Stimulated activated CD8-positive, alpha-beta memory T cell treated with anti-CD3 and anti-CD28 coated beads, Interleukin-15, amount 100 ng/mL, for 4 hours (primary cell): ENCODE measurements at regions not wholly inside any gene's neighbourhood (a gene's known extent, or its start where the extent isn't known, plus 50 kb on each side); places are given as distances from the start of the nearest gene placed in this dataset.
A peak's percentile ranks its signal among the peaks of the same experiment; 100 is the strongest.

ENCODE experiments used
- DNase-seq, 2 donors: peaks; one replicate each; pipeline ENCODE4 v3.0.0-alpha.2; 2020; ENCODE audit warnings: low read depth in 2 of 2

DNA sequence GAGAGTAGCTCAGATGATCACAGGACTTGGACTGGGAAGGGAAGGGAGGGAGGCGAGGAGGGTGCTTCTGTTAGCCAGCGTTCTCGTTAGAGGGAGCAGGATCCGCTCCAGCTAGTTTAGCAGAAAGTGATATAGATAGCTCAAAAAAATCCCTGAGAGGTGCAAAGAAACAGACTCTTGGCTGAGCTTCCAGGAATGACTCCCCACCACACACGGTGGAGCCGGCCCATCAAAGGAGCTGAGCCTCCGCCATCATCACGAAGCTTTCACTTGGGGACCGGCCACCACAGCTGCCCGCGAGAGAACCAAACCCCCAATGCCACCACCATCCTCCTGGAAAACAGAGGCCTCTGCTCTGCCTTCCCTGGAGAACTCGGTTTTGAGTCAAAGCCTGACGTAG, 124.6 kb upstream of the BCL2L14 start:
- DNase-seq, result no peak

DNA sequence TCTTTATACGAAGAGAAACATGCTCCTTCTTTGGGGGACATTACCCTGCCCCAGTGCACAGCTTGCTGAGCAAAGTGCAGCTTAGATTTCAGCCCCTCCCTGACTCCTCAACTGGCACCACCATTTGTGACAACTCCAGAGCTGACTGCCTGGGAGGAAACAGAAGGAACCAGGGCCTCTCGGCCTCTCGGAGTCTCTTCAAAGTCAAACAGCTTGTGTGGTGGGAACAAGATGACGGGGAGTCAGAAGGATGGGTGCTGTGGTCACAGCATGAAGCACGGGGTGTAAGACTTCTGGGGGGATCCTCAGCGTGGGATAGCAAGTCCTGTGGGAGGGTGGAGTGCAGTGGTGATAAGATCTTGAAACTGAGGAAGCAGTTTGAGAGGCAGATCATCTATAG, 123.5 kb upstream of the BCL2L14 start:
- no peak for DNase-seq

DNA sequence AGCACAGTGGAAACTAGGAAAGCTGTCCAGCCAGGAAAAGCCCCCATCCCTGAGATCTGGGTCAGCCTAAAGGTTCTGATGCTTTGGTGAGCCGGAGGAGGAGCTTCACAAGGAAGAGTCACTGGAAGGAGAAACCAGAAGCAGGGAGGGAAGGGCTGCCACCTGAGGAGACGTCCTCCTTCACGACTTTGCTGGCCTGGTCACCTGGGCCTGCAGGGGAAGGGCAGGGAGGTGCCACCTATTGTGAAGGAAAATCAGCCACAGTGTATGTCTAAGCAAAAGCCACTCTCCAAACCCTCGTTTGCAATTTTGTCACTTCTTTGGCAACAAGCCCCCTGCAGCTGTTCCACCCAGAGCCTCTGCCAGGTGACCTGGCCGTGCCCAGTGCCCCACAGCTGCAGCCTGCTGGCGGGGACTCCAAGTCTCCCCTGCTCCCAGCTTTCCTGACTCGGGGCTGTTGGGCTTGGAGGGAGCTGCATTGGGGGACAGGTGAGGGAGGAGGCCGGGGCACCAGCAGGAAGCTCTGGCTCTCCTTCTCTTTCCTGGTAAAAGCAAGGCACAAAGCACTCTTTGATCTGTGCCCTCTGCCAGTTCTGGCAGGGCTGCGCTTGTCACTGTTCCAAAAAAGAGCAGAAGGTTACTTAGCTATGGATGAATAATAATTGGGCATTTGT, 120.9 kb upstream of the BCL2L14 start:
- DNase-seq, result no peak

DNA sequence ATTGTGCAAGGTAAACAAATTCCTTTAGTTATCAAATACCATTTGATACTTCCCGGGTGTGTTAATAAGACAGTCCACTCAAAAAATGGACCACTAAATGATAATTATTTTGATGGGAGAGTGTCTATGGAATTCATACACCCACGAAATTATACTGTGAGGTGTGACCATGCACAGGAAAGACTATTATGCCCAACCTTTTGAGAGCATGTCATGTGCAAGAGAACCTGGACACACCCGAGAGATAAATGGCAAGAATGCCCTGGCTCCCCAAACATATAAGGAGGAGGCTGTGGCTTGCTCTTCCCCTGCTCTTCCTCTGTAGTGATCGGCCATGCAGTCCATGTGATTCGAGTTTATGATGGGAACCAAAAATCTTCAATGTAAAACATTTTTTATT, 119.5 kb upstream of the BCL2L14 start:
- no peak for DNase-seq

DNA sequence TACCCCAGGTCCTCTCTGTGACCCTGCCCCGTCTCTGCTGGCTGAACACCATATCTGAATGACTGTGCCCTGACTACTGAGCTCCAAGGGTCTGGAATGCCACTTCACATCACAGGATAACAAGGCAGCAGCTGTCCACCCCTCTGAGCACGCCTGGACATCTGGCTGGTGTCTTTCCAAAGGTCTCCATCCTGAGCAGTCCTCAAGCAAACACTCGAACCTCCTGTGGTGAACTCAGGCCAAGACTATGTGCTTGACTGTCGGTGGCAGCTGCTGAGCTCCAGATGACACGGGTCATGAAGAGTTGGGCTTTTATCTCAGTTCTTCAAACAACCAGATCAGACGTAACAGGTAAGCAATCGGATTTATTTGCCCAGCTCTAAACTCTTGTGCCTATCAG, 117.2 kb upstream of the BCL2L14 start:
- no peak for DNase-seq

DNA sequence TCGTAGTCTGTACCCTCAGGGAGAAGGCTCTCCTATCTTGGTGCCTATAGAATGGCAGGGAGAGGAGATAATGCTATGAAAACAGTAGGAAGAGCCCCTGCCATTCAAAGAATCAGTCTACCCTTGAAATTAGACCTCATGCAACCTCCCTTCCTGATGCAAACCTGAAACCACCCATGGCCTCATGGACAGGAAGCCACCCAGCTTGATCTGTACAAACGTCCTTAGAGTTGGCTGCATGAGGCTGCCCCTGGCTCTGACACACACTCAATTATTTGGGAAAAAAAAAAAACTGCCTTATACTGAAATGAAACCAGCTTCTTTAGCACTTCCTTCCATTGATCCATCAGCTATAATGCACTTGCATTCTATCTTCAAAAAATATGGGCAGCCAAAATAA, 116.6 kb upstream of the BCL2L14 start:
- DNase-seq, result no peak

DNA sequence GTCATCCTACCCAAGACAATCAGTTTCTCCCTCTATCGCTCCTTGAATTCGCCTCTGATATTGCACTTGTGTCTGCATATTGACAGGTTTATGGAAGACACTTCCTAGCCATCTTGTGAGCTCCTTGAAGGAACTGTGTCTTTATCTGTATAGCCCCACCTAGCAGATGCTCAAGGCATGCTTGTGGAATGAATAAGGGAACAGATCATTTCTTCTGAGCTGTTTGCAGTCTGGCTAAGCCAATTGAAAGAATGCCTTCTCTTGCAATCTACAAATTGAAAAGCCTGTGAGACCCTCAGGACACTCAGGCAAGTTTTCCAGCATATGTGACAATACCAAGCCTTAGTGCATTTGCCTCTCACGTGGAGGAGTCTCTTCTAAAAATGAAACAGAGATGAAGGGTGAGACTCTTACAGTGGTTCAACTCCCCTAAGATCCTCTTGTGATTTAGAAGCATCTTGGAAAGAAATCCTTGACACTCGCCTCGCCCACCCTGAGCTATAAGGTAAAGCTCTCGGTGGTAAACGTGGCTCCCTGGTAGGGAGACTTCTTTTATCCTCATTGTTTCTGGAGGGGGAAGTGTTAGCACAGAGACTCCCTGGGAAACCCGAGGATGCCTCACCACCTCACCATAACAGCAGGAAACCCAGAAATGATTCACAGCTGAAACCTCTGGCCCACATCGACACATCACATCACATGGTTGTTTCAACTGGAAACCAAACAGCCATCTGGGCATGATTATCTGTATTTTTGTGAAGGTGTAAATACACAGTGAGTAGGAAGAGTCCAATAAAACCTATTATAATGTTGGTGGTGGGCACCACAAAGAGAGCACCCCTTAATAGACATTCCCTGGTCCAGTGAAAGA, 112.3 kb upstream of the BCL2L14 start:
- DNase-seq, result peak in 1 of 2 donors; percentile 6

DNA sequence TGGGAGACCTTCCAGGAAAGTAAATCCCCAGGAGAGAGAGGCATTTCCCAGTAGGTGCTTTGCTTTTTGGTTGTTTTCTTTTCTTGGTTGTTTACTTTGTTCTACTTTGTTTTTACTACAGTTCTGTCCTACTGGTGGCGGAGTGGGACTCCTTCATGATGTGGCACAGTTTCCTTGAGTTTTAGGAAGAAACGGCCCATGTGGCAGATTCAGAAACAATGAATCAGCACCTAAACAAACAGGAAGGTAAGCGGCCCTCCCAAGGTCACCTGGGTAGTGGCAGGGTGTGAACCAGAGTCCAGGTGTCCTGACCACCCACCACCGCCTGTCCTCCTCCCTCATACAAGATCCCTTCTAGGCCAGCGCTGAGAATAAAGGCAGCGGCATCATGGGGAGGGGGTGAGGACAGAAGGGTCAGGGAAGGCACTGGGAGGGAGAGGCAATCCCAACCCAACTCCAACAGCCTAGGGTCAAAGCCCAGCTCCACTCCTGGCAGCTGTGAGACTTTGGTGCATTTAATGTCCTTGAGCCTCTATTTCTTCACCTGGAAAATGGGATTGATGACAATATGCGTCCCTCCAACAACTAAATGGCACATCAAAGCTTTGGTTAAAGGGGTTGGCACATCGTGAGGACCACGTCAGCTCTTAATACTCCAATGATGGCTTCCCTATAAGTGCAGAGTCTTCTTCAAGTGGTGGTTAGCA, 111.5 kb upstream of the BCL2L14 start:
- DNase-seq, result no peak

DNA sequence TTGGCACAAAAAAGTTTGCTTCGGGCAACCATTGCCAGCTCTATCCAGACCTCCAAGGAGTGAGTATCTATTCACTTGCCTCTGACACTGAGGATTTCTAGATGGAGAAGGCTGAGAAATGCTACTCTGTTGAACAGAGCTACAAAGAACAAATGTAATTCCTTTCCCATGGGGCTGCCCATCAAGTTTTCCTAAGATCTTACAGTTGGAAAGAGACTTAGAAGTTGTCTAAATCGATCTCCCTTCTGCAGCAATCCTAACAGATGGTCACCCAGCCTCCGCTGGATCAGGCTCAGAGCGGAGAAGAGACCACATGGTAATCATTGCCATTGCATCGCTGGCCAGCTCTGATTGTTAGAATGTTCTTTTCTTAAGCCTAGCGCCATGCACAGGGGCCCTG, 110.1 kb upstream of the BCL2L14 start:
- no peak for DNase-seq

DNA sequence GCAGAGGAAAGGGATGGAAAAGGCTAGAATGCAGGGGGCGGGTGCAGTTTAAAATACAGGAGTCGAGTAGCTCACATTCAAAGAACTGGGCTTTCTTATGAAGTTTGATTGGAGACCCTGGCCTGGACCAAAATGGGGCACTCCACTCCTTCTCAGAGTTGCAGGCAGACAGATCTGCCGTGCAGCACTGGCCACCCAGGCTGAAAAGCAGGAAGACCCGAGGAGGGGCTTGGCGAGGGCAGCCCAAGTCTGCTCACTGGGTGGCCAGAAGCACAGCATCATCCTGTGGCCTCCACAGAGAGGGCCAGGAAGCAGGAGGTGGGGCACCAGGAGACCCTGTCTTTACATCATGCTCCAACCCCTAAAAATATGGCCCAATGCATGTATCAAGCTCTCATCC, 109.1 kb upstream of the BCL2L14 start:
- DNase-seq, result no peak

DNA sequence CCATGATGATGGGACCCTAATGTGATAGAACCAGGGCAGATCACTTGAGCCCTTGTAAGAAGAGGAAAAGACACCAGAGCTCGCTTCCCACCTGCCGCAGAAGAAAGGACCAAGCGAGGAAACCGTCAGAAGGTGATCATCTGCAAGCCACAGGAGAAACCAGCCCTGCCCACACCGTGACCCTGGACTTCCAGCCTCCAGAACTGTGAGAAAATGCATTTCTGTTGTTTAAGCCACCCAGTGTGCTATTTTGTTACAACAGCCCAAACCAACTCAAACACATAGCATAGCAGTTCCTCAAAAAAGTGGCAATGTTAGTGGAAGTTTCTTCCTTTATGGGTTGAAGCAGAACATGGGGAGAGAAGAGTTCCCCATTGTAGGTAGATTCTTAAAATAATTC, 107.9 kb upstream of the BCL2L14 start:
- DNase-seq, result no peak

DNA sequence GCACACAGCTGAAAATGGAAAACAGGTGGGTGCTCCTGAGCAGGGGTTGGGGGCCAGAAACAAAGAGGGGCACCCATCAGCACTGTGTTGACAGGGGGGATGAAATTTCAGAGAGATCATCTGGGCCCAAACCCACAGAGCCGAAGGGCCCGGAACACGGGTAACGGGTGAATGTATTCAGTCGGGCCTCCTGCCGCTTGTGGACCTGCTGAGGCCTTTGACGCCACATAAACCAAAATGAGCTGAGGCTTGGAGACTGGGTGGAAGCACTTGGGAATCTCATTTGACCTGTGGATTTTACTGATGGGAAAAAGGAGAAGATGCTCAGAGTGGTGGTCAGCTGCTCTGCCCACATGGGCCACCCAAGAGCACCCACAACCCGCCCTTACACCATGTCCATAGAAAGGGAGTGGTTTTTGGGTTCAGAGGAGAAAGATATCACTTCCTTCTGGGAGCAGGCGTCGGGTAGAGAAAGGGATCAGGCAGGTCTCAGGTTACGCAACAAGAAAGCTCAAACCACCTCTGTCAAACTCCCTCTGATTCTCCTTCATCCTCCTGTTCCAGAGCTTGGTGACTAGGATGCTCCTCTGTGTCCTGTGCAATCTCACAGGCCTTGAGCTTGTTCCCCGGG, 106.8 kb upstream of the BCL2L14 start:
- DNase-seq, result no peak

DNA sequence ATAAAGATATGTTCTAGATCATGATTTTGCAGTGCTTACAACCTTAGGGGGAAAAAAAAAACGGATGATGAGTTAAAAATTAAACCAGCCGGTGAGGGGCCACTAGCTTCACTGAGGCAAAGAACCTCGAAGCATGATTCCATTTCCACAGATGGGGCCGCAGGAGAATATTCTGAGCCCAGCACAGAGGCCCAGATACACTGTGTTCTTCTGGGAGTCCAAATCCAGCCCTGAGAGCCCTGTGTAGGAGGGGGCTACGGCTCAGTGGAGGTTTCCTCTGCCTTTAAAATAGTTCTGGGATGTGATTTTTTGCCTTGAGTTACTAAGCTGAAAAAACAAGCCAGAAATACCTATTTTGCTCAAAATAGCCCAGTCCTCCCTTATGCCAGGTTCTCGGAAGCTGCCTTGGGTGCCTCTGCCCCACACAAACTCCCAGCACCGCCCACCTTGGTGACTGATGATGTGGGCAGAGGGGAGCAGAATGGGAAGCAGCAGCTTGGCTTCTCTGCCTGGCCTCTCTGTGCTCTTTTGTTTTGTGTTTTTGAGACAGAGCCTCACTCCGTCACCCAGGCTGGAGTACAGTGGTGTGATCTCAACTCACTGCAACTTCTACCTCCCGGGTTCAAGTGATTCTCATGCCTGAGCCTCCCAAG, 105.4 kb upstream of the BCL2L14 start:
- no peak for DNase-seq

DNA sequence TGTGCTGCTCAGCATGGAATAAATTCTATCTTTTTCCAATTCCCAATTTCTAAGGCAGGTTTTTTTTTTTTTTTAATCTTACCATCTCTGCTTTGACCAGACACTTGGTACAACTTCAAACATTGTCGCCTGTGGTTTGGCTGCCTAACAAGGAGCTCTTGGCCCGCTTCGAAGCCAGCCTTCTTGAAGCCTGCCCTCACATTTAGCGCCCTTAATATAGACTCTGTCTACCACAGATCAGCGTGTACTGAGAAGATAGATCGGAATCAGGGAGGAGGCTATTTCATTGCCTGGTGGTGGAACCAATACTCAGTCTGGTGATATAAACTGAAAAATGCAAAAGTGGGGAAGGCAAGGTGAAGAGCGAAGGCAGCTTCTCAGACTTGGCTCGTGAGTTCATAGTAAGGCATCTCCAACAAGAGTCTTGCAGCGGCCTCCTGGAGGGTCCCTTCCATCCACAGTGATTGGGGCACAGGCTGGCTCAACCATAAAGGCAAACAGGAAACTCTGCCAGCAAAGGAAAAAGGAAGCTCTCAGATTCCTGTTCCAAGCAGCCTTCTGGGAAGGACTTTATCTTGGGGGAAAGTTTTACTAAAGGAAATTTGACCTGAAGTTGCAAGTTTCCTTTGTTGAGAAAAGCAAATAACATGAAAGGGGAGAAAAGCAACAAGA, 103.2 kb upstream of the BCL2L14 start:
- no peak for DNase-seq

DNA sequence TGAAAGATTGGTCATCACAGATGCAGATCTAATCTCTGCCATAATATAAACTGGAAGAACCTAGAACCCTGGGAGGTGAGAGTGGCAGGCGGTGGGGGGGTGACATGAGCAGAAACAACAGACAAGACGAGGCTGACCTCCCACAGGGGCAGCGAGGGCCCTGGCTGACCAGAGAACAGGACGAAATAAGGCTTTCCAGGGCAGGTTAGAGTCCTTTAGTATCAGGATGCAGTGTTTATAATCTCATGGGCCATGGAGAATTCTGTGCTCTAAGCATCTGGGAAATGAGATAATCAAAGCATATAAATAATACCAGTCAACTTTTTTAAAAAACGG, 102.7 kb upstream of the BCL2L14 start:
- no peak for DNase-seq

DNA sequence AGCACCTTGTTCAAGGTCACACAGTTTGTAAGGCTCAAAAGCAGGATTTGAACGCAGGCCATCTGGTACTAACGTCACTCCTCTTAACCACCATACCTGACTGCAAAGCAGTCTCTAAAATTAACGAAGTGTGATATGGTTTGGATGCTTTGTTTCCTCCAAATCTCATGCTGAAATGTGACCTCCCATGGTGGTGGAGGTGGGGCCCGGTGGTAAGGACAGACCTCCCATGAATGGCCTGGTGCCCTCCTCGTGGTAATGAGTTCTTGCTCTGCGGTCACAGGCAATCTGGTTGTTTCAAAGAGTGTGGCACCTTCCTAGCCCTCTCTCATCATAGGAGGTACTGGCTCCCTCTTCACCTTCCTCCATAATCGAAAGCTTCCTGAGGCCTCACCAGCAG, 102.2 kb upstream of the BCL2L14 start:
- DNase-seq, result no peak

DNA sequence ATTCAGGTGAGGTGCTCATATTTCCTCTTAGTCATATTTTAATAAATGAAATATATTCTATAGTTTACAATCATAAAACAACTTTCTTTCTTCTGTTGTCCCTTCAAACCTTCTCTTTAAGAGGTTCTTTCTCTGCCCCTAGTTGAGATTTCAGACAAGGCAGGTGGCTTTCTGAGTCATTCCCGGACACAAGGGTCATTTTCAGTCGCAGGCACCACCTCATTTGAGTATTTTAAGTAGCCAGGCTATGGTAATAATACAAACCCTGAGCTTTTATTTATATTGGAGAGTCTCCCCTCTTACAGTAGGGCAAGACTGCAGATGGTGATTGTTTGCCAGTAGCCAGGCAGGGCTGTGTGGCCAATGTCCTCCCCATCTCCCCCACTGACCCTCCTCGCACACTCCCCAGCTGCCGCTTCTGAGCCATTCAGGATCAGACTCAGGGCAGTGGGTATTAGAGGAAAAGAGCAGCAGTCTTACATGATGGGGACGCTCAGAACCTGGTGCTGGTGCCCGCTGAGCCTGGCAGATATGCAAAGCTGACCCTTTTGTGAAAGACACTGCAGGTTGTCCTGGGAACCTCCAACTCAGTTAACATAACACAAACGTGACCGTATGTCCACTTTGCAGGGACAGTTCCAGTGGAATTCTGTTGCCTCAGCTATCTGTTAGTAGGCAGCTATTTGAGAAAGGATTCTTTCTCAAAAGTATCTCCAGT, 101.1 kb upstream of the BCL2L14 start:
- DNase-seq, result no peak

DNA sequence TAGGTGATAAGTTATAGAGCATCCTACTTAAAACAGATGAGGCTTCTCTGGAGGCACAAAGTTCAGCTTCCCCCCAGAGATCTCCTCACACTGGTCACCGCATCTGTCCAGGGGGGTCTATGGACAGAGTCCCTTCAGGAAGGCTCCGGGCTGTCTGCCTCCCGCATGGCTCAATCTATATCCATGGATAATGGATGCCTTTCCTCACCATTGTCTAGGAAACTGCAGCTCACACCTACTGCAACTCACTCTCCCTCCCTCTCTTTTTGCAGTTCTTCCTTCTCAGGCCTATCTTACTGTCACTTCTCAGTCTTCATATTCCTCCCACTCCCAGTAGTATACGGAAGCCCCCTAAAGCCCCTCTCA, 100.6 kb upstream of the BCL2L14 start:
- no peak for DNase-seq

DNA sequence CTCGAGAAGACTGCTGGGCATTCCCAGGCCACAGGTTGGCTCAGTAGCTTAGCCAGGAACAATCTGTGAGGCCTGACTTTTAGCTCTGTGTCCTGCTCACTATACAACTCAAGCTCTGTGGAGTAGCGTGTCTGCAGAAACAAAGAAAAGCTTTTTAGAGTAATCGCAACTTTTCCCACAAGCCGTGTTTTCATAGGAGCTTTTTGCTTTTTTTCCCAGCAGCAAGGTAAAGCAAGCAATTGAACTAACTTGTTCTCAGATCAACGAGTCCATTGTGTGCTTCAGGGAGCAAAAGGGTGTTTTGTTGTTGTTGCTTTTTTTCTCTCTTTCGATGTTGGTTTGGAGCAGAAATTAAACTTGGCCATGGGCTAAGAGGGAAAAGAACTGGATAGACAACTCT, 97.3 kb upstream of the BCL2L14 start:
- no peak for DNase-seq

DNA sequence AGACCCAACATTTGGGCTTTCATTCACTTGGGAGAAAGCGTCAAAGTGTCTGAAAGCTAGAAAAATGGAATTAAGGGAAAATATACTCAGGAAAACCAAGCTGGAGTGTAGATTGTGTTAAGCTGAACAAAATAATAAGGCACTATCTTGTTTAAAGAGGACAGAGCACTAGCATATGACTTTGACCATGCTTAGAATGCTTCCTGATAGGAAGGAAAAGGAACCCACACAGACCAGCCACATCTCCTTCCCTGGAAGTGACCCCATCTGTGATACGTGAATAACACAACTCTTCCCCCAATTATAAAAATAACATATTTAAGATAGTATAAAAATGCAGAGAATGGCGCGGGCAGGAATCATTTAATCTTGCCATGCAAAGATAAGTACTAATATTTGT, 94.7 kb upstream of the BCL2L14 start:
- no peak for DNase-seq
